ENCODE measurements at regions not wholly inside any gene's neighbourhood (a gene's known extent, or its start where the extent isn't known, plus 50 kb on each side); places are given as distances from the start of the nearest gene placed in this dataset.

GRCh38 chr5:173734716-173735115 is 118.3 kb upstream of the BOD1 start:
- no peak for TF ChIP-seq EGR1 (IDR thresholded peaks at IDR 0.05)
- no peak for TF ChIP-seq EP300 (IDR thresholded peaks at IDR 0.05; ENCODE audit: borderline replicate concordance)
- TF ChIP-seq FOXM1 (IDR thresholded peaks at IDR 0.05; ENCODE audit: borderline replicate concordance, low read depth) = no peak
- TF ChIP-seq CEBPB (IDR thresholded peaks at IDR 0.05) = no peak
- no peak for TF ChIP-seq MAX (IDR thresholded peaks at IDR 0.05)
- TF ChIP-seq TAF1 (IDR thresholded peaks at IDR 0.05; ENCODE audit: low read depth) = no peak
- no peak for TF ChIP-seq TCF12 (IDR thresholded peaks at IDR 0.05; ENCODE audit: low read depth)
- no peak for TF ChIP-seq RAD21 (IDR thresholded peaks at IDR 0.05; ENCODE audit: low read depth)
- TF ChIP-seq REST (IDR thresholded peaks at IDR 0.05; ENCODE audit: low read depth) = no peak
- TF ChIP-seq CREB1 (IDR thresholded peaks at IDR 0.05; ENCODE audit: low read depth) = no peak
- TF ChIP-seq YY1 (IDR thresholded peaks at IDR 0.05; ENCODE audit: low read depth) = no peak
- TF ChIP-seq TEAD4 (IDR thresholded peaks at IDR 0.05) = no peak
- no peak for TF ChIP-seq NFIC (IDR thresholded peaks at IDR 0.05)
